ENCODE measurements at regions not wholly inside any gene's neighbourhood (a gene's known extent, or its start where the extent isn't known, plus 50 kb on each side); places are given as distances from the start of the nearest gene placed in this dataset.

DNA sequence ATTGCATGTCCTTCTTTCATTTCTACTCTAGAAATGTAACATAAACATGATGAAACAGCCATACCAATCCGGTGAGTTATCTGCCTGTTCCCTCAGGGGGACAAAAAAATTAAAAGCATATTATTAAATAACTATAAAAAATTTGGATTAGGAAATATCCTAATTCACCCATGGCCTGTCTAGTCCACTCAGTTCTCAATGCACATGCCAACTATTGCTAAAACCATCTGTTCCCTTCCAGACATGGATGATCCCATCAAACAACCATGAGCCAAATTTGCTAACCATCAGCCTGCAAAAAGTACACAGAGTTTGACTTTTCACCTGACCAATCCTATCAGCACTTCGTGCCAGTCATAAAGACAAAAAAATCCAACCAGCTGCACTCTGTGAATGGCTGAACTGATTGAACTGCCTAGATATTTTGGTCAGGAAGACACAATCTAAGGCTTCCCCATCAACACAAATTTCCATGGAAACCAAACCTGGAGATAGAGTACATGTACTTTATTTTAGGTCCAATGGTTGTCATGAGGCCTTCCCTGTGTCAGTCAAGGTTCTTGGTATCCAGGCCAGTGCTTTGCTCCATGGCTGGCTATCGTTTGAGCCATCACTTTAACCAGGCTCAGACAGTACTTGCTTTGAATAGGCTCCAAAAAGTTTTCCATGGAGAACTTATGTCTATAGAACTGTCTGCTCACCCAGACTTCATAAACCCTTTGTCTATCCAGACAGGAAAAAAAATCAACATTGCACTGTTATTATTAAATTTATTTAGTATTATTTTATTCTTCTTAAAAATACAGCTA lies 570.8 kb downstream of the LTN1 start:
- WGBS, 3 donors = 24 to 44% (median 34%) methylated on average over 3 of the region's 3 CpGs
- H3K9me3 ChIP-seq = no peaks in the 10 kb centered on the region
- ATAC-seq = peak in 3 of 4 donors; percentile 53 to 78 (median 74)
- intact Hi-C loops (cut with DNase I) = no loop called here
- no peak overlapping the region for H3K27ac ChIP-seq
- DNase-seq = no peak
- no peak overlapping the region for H3K4me3 ChIP-seq
- no peak for TF ChIP-seq CTCF (IDR thresholded peaks at IDR 0.05)
- no peaks in the 10 kb centered on the region for H3K4me1 ChIP-seq
- no peaks in the 10 kb centered on the region for H3K36me3 ChIP-seq (ENCODE audit: insufficient read depth in 1 of 2, low read depth in 1 of 2)
- H3K27me3 ChIP-seq (ENCODE audit: insufficient read depth in 3 of 3, low read length in 2 of 3) = no peaks in the 10 kb centered on the region

DNA sequence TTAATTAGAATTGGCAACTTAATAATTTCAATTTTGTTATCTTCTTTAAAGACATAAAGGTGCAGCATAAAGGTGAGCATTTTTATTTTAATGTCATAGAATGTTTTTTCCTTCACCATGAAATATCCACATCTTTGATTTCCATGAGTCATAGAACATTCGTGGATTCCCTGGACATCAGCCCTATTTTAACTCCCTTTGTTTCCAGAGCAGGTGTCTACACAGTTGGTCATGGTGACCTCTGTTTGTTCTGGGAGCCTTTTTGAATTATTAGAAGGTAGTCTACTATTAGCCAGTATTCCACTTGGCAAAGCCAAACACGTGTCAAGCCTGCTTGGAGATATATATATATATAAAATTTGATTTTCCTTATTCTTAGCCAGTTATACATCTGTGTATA lies 572.9 kb downstream of the LTN1 start:
- ATAC-seq = no peak
- Histone ChIP-seq H3K27ac (no peak overlapping the region), H3K9me3 (no peaks in the 10 kb centered on the region), H3K27me3 (ENCODE audit: insufficient read depth in 3 of 3, low read length in 2 of 3) (no peaks in the 10 kb centered on the region), H3K4me1 (no peaks in the 10 kb centered on the region), H3K4me3 (no peak overlapping the region), H3K36me3 (ENCODE audit: insufficient read depth in 1 of 2, low read depth in 1 of 2) (no peaks in the 10 kb centered on the region)
- intact Hi-C loops (cut with DNase I) = no loop called here
- TF ChIP-seq CTCF (IDR thresholded peaks at IDR 0.05) = no peak
- DNase-seq = no peak
- 23 to 33% (median 30%) methylated on average over 2 of the region's 2 CpGs for WGBS, 3 donors

- intact Hi-C loops (cut with DNase I) = no loop called here
- ATAC-seq = no peak
- Histone ChIP-seq H3K27ac (no peak overlapping the region), H3K4me3 (no peak overlapping the region), H3K4me1 (no peaks in the 10 kb centered on the region), H3K27me3 (ENCODE audit: insufficient read depth in 3 of 3, low read length in 2 of 3) (no peaks in the 10 kb centered on the region), H3K9me3 (no peaks in the 10 kb centered on the region), H3K36me3 (ENCODE audit: insufficient read depth in 1 of 2, low read depth in 1 of 2) (no peaks in the 10 kb centered on the region)
- WGBS, 3 donors = 47 to 56% (median 51%) methylated on average over 6 of the region's 6 CpGs
- DNase-seq = no peak
- TF ChIP-seq CTCF (IDR thresholded peaks at IDR 0.05) = no peak
These were observed 573.8 kb downstream of the LTN1 start for GRCh38 chr21:28418726-28419514.

GRCh38 chr21:28410256-28410655 lies 582.4 kb downstream of the LTN1 start:
- Histone ChIP-seq H3K36me3 (ENCODE audit: insufficient read depth in 1 of 2, low read depth in 1 of 2) (no peaks in the 10 kb centered on the region), H3K4me1 (no peaks in the 10 kb centered on the region), H3K27me3 (ENCODE audit: insufficient read depth in 3 of 3, low read length in 2 of 3) (no peaks in the 10 kb centered on the region), H3K27ac (no peak overlapping the region), H3K9me3 (no peaks in the 10 kb centered on the region), H3K4me3 (no peak overlapping the region)
- no peak for DNase-seq
- WGBS, 3 donors = 26 to 31% (median 29%) methylated on average over 2 of the region's 2 CpGs
- intact Hi-C loops (cut with DNase I) = no loop called here
- TF ChIP-seq CTCF (IDR thresholded peaks at IDR 0.05) = no peak
- ATAC-seq = no peak

Data from psoas muscle (tissue), 7 donors.